Eye (tissue), 1 donor: ENCODE measurements at regions not wholly inside any gene's neighbourhood (a gene's known extent, or its start where the extent isn't known, plus 50 kb on each side); places are given as distances from the start of the nearest gene placed in this dataset.

Source experiments
- DNase-seq: peaks from one replicate; pipeline ENCODE4 v3.0.0-alpha.2; 2015

DNA sequence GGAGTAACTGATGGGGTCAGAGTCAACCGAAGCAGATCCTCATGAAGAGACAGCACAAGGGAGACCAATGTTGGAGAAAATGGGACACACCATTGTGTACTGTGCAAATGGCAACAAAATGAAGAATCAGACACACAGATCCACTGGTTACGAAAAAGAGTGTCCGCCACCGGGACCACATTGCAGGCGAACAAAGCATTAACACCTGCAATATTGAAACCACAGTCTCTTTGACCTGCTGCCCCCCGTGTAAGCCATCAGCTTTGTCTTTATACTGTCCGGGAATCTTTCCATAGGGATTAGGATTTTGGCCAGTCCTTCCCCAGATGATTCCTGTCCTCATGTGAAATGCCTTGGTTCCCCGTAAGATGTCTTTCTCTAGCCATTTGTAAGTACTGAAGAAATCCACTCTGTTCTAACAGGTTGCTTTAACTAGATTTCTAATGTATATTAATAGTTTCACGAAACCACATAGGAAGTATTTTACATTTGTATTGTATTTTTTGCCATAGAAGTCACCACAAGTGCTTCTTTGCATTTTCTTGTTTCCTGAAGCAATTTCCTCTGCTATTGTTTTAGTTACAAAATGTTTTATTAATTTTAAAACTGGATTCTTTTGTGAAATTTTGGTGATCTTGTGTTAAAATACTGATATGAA is 140.8 kb upstream of the NFE2L3 start:
- no peak for DNase-seq

DNA sequence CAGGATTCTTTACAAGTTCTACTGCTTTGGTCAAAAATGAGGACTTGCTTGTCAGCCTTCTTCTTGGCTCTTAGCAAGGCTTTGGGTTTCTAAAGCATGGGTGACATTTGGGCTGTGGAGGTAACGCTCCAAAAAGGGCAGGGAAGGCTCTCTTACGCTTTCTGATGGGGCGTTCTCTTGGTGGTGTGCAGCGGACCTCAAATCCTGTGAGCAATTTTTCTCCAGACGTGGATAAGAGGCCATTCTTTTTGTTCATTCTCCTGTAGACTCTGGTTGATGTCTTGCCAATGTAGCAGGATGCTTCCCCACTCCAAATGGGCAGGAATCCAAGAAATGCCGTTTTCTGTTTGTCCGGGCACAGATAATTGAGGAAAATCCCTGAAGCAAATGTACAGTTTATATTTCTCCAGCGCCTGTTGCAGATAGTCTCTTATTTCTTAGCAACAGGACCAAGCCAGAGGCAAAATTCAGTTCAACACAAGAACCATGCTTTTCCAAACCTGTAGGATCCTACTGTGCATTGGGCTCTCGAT is 138.4 kb upstream of the NFE2L3 start:
- peak; percentile 39 for DNase-seq

DNA sequence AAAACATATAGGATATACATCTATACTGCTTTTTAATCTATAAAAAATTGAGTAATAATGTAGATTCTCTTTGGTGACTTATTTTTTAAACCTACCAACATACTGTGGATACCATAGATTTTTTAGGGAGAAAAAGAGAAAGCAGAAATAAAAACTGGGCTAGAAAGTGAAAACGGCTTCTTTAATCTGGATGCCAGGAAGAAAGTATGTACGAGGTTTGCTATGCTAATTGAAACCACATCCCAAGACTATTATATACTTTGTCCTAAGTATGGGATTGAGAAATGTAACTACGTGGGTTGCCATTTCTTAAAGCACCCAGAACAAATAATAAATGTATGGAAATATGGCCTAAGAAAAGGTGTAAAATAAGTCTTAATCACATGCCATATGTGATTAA is 129.0 kb upstream of the NFE2L3 start:
- DNase-seq, result peak; percentile 37

DNA sequence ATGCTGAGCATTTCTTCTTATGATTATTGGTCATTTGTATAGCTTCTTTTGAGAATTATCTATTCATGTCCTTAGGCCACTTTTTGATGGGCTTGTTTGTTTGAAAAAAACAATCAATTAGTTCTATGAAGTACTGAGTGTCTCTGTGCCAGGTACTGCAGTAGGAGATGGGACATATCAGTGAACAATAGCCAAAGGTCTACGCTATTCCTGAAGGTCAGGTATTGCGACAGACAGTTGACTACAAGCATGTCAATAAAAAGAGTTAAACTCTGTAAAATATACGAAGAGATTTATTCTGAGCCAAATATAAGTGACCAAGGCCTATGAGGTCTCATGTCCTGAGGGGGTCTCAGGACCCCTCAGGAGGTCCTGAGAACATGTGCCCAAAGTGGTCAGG is 122.1 kb upstream of the NFE2L3 start:
- no peak for DNase-seq

DNA sequence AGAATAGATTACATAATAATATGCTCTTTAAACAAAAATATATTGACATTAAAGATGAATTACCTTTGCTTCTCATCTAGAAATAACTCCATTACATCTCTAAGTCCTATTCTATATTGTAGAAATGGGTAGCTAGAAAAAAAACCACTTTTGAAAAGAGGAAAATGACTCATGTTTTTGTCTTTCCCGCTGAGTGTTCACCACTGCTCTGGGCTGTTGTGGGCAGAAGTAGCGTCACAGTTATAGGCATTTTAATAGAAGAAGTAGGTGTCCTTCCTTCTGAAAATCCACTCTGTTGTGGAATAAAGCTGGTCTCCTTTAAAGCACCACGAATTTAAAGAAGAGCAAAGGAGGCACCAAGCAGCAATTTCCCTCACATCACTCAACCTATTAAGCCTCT is 117.6 kb upstream of the NFE2L3 start:
- DNase-seq, result no peak

DNA sequence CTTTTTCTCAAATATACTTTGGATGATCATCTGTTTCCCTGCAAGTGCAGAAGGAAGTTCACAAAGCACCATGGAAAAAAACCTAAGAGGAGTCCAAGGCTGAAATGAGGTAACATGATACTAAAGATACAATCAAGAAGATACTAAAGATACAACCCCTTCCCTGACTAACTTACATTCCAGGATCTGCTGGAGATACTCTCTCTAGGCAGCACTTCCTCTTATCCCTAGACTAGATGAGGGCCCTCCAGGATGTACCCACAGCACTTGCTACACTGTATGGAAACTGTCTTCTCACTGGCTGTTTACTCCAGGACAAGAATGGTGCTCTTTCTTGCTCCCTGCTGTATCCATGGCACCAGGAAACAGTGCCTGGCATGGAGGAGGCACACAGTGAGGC is 116.4 kb upstream of the NFE2L3 start:
- no peak for DNase-seq

DNA sequence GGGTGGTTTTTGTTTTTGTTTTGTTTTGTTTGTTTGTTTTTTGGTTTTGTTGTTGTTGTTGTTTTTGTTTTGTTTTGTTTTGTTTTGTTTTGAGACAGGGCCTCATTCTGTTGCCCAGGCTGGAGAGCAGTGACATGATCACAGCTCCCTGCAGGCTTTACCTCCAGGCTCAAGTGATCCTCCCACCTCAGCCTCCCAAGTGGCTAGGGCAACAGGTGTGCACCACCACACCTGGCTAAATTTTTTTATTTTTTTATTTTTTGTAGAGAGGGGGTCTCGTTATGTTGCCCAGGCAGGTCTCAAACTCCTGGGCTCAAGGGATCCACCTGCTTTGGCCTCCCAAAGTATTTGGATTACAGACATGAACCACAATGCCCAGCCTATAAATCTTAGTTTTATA is 115.9 kb upstream of the NFE2L3 start:
- no peak for DNase-seq

DNA sequence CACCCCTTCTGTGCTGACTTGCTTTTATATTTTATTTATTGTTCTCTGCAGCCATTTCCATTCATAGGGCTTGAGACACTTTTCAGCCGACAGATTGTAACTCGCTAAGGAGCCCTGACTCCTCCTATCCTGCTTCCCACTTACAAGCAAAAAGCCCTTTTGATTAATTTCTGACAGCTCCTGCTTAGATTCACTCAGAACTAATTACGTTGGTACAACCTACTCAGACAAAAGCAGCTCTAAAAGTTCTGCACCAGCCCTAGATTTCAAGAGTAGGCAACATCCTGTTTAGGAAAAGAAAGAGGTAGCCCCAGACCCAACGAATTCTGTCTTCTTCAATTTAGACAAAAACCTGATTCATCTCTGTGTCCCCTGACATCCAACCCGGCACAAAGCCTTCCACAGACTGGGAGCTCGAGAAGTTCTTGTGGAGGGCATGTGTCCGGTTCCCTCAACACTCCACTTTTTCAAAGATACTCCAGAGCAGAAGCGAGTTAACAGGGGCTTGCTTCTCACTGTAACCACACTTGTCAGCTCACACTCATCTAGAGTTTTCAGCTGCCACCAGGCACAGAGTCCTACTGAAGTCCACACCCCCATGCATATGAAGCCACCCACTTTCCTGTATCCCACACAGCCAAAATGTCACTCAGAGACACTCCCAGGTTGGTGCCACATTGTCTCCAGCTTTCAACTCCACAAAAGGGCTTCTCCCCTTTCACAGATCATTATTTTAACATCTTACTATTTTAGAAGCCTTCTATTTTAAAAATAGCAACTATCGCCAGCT is 113.6 kb upstream of the NFE2L3 start:
- peak; percentile 20 for DNase-seq

DNA sequence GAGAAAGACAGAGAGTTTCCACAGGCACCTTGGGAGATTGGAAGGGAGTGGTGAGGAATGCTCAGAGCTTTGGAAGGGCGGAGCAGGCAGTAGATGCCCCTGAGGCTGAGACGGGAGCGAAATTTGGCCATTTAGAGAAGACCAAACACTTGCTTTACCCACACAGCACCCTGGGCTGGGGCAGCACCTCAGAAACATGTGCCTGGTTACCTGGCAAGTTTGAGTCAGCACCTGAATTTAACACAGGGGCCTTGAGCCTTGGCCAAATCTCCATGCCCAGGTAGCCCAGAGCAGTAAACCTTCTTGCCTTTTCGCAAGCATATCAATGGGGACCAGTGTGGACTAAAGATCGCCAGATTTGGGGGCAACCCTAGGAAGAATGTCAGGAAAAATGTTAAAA is 111.9 kb upstream of the NFE2L3 start:
- DNase-seq, result no peak

DNA sequence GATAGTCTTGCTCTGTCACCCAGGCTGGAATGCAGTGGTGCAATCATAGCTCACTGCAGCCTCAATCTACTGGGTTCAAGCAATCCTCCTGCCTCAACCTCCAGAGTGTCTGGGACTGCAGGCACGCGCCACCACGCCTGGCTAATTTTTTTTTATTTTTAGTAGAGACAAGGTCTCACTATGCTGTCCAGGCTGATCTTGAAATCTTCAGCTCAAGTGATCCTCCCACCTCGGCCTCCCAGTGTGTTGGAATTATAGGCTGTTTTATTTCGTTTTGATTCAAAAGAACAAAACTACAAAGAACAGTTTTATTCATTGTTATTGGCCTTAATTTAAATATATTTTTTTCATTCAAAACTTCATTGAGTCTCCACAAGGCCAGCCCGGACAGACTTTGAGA is 109.8 kb upstream of the NFE2L3 start:
- no peak for DNase-seq

DNA sequence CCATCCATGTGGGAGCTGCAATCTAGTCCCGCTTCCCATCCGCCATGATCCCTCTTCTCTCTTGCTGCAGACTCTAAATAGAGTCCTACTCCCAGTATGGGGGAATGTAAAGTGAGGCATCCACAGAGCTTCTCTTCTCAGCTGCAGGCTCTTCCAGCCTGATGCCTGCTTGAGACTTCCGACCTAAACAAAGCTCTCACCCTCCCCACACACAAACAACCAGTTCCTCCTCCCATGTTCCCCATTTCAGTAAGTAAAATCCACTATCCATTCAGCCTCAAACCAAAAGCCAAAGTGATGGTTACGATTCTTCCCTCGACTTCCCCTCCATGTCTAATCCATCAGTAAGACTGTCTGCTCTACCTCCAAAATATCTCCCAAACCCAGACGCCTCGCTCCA is 108.2 kb upstream of the NFE2L3 start:
- DNase-seq, result no peak

DNA sequence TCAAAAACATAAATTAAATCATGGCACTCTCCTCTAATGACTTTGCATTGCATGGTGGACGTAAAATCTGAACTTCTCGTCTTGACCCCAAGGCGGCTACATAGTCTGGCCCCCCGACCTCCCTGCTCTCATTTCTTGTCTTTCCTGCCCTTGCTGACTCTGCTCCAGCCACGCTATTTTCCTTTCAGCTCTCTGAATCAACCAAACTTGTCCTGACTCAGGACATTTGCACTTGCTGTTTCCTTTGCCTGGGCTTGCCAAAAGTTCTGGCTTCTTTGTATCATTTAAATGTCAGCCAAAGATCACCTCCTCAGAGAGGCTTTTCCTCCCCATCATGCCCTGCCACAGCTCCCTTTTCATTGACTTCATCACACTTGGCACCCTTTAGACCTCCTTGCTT is 107.7 kb upstream of the NFE2L3 start:
- no peak for DNase-seq

DNA sequence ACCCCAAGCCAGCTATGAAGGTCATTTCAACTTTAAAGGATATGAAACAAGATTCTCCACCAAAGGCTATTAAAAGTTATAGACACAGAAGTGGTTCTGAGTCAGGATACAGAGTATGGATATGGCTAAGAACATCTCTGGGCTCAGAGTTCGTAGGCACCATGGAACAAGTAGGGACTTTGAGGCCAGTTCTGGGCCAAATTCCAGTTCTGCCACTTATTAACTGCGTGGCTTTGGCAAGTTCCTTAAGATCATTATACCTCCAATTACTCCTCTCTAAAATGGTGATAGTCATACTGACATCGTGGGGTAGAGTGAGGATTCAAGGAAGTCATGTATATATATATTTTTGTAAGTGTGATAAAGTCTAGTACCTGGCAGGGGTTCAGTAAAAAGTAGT is 105.8 kb upstream of the NFE2L3 start:
- DNase-seq, result no peak

DNA sequence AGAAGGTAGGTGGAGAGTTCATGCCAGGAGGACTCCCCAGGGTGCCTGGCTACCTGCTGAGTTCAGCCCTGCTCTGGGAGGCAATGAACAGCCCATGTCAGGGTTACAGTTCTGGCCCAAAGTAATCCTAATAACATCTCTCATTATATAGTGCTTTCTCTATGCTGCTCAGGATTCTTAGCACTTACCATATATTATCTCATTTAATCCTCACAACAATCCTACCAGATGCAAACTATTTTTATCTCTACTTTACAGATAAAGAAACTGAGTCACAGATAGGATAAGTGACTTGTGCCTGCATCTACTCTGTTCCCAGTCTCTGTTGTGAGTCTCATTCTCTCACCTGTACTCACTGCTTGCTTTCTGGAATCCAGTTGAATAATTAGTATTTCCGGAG is 105.1 kb upstream of the NFE2L3 start:
- no peak for DNase-seq

DNA sequence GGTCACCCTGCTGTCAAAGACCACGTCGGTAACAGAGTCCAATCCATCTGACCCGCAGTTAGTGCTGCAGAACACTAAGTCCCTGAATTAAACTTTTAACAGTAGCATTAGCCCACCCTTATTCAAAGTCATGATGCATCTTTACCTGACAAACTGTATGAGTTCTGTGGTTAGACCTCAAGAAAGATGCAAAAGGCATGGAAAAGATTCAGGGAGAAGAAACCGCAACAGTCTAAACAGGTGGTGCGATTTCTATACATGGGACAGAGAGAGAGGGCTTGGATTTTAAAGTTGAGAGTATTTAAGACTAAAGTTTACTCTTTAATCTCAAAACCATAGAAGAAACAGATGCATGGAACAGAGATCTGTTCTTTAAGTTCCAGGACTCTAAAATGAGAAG is 103.3 kb upstream of the NFE2L3 start:
- DNase-seq, result no peak

DNA sequence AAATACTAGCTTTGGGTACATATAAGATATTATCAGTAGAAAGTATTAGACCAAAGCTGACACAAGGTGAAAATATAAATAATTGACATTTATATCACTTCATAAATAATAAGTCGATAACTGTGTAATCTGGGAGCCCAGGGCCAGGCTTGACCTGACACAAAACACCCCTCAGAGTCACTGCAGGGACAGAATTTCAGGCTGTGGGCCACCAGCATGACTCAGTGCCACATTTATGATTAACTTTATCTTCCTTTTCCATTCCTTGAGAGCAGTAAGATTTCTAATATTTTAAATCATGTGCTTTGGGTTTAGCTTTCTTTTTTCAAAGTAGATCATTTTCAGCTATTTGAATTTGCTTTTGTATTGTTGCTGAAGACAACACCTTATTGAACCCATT is 102.9 kb upstream of the NFE2L3 start:
- DNase-seq, result no peak

DNA sequence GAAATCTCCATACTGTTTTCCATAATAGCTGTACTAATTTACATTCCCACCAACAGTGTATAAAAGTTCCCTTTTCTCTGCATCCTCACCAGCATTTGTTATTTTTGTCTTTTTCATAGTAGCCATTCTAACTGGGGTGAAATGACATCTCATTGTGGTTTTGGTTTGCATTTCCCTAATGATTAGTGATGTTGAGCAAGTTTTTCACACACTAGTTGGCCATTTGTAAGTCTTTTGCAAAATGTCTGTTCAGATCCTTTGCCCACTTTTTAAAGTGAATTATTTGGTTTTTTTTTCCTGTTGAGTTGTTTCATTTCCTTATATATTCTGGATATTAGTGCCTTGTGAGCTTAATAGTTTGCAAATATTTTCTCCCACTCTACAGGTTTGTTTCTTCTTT is 101.0 kb upstream of the NFE2L3 start:
- DNase-seq, result no peak

DNA sequence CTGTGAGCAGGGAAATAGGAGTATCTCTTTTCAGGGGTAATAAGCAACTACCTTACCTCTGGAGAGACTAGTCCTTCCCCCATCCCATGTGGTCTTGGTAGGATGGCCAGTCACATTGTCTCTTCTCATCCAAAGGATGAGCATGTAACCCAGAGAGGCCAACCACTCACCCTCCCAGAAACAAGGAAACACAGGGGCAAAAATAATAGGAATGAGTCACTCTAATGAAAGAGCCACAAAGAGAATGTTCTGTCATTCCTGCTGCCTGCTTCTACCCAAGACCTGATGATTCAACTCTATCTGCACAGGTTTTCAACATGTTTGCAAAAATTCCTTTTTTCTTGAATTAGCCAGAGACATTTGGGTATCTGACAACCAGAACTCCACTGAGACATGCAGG is 99.3 kb upstream of the NFE2L3 start:
- no peak for DNase-seq

DNA sequence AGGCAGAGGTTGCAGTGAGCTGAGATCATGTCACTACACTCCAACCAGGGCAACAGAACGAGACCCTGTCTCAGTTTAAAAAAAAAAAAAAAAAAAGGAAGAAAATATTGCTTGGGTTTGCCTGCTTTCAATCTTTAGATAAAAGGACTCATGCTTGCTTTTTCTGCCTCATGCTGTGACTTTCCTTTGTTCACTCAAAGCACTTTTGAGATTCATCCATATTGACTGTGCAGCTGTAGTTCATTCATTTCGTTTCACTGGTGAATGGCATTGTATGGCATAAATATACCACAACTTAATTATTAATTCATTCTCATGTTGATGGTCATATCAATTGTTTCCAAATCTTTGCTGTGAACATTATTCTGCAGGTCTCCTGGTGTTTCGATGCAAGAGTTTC is 97.6 kb upstream of the NFE2L3 start:
- peak; percentile 54 for DNase-seq

DNA sequence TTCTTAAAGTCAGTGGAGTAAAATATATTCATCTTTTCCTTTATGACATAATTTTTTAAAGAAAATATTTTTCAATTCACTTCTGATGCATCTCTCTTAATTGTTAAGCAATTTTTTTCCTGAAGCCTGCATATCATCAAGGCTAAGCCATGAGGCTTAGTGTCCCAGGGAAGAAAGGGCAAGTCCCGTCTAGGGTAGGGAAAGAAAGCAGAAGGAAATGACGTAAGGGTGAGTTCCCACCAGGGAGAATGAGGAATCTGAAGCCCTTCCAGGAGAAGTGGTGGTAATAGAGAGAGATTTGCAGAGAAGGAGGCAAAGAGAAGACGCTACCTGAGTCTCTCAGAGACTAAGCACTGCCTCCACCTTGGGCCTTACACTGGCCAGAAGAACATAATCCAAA is 96.8 kb upstream of the NFE2L3 start:
- DNase-seq, result no peak

DNA sequence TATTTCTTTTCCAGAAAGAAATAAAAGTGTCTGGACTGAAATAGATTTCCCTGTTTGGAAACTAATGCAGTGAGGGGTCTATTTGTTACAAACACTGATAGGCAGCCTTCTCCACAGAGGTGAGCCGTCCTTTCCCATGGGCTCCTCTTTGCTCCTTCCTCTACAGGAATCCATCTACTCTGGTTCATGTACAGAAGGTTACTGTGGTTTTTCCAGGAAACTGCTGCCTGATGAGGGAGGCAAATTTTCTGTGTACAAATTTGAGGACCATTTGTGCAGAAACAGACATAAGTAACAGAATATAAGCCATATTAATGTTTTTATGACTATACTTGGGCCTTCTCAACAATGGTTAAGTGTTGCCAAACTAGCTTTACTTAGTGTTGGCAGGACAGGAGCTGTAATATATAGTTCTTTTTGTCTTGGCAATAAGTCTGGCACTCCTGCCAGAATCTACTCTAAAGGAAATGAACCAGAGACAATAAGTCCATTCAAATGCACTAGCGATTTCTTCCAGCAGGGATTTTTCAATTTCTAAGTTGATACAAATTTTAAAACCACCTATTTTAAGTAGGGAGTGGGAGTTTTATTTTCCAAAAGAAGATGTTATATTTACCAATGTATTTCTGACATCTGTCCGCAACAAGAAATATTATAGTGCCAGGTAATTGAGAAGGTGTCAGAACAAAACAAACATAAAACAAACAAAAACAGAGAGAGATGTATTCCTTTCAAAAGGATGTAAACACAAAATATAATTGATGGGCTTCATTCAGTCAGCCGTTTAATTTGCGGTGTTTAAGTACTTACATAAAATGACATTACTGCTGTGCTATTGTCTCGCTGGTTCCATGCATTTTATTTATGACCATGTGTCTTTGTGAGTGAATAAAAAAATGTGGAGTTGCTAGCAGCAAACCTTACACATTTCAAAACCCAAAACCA is 91.0 kb upstream of the NFE2L3 start:
- no peak for DNase-seq

DNA sequence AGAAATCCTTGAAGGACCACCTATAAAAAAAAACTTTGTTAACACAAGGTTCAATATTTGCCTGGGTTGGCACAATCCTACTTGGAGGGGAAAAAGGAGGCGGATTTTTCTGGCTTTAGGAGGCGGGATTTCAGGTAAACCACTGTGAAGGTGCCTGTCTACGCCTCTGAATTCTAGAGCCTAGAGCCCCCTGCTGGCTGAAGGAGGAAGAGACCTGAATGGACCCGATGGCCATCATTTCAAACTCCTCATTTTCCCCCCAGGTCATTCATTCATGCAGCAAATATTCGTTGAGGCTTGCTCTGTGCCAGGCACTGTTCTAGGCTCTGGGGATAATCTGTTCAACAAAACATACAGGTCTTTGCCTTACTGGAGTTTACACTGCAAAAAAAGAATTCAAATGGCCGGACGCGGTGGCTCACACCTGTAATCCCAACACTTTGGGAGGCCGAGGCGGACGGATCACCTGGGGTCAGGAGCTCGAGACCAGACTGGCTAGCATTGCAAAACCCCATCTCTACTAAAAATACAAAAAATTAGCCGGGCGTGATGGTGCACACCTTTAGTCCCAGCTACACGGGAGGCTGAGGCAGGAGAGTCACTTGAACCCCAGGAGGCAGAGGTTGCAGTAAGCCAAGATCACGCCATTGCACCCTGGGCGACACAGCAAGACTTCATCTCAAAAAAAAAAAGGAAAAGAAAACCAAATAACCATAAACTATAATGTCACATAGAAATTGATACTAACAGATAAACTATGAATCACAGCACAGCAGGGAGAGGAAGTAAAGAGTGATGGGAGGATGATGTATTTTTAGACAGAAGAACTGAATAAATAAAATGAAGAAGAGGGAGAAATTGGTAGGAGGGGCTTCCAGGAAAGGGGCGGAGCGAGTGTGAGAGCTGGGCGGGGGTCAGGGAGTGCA is 90.1 kb upstream of the NFE2L3 start:
- peak; percentile 81 for DNase-seq
